Bronchial epithelial cell (primary cell): ENCODE measurements at regions not wholly inside any gene's neighbourhood (a gene's known extent, or its start where the extent isn't known, plus 50 kb on each side); places are given as distances from the start of the nearest gene placed in this dataset.

ENCODE experiments used
- DNase-seq: peaks from one replicate; pipeline ENCODE4 v3.0.0-alpha.2; 2010; ENCODE audit warnings: low read depth
- FAIRE-seq: peaks from 2 replicates; lab custom pipeline; 2011; peaks lifted over from hg19 to GRCh38; lab: Jason Lieb, UNC
- H3K27me3 ChIP-seq: 2 replicates; pipeline ENCODE4 v1.5.1; 2011; ENCODE audit warnings: low read length; ENCODE audit not compliant: control insufficient read depth, insufficient read depth
- H3K36me3 ChIP-seq: 2 replicates; pipeline ENCODE4 v1.5.1; 2011; ENCODE audit warnings: low read length; ENCODE audit not compliant: control insufficient read depth, insufficient read depth
- H3K4me3 ChIP-seq: 2 replicates; pipeline ENCODE4 v1.5.1; 2011; ENCODE audit warnings: mild to moderate bottlenecking, low read depth, low read length, control low read depth
- CTCF ChIP-seq: IDR thresholded peaks from 2 replicates; pipeline ENCODE4 v1.5.1; 2011; ENCODE audit warnings: mild to moderate bottlenecking, moderate library complexity, low read length, control low read depth, inconsistent platforms; ENCODE audit not compliant: insufficient read depth, severe bottlenecking

GRCh38 chr1:5399771-5400170 is 592.5 kb downstream of the NPHP4 start:
- no peak overlapping the region for H3K4me3 ChIP-seq
- no peaks in the 10 kb centered on the region for H3K27me3 ChIP-seq
- FAIRE-seq (no peak), DNase-seq (no peak)
- TF ChIP-seq CTCF = no peak
- H3K36me3 ChIP-seq = no peaks in the 10 kb centered on the region

GRCh38 chr1:5396593-5396992 is 595.6 kb downstream of the NPHP4 start:
- no peaks in the 10 kb centered on the region for H3K27me3 ChIP-seq
- H3K36me3 ChIP-seq = no peaks in the 10 kb centered on the region
- TF ChIP-seq CTCF = no peak
- no peak overlapping the region for H3K4me3 ChIP-seq
- DNase-seq (no peak), FAIRE-seq (no peak)

GRCh38 chr1:5394111-5394510 is 598.1 kb downstream of the NPHP4 start:
- no peak for TF ChIP-seq CTCF
- no peak for DNase-seq
- FAIRE-seq = no peak
- Histone ChIP-seq H3K27me3 (no peaks in the 10 kb centered on the region), H3K4me3 (no peak overlapping the region), H3K36me3 (no peaks in the 10 kb centered on the region)

- DNase-seq (no peak), FAIRE-seq (no peak)
- H3K4me3 ChIP-seq = no peak overlapping the region
- H3K27me3 ChIP-seq = no peaks in the 10 kb centered on the region
- TF ChIP-seq CTCF = no peak
- H3K36me3 ChIP-seq = no peaks in the 10 kb centered on the region
Measured at GRCh38 chr1:5393603-5394002, 598.6 kb downstream of the NPHP4 start.

GRCh38 chr1:5393146-5393545 is 599.1 kb downstream of the NPHP4 start:
- no peak for FAIRE-seq
- H3K4me3 ChIP-seq = no peak overlapping the region
- H3K27me3 ChIP-seq = no peaks in the 10 kb centered on the region
- TF ChIP-seq CTCF = no peak
- no peaks in the 10 kb centered on the region for H3K36me3 ChIP-seq
- no peak for DNase-seq

- no peaks in the 10 kb centered on the region for H3K27me3 ChIP-seq
- H3K36me3 ChIP-seq = no peaks in the 10 kb centered on the region
- no peak for DNase-seq
- TF ChIP-seq CTCF = no peak
- FAIRE-seq = no peak
- no peak overlapping the region for H3K4me3 ChIP-seq
Measured at GRCh38 chr1:5391725-5392124, 600.5 kb downstream of the NPHP4 start.
